Hindlimb muscle (tissue), 1 donor: ENCODE measurements at regions not wholly inside any gene's neighbourhood (a gene's known extent, or its start where the extent isn't known, plus 50 kb on each side); places are given as distances from the start of the nearest gene placed in this dataset.
"Not testable (repeated sequence)": the region's sequence is repeated elsewhere in the genome, so short reads cannot be mapped to it uniquely, and the experiment has no call there.

ENCODE experiments used
- DNase-seq: peaks from one replicate; pipeline ENCODE4 v3.0.0-alpha.2; 2013

DNA sequence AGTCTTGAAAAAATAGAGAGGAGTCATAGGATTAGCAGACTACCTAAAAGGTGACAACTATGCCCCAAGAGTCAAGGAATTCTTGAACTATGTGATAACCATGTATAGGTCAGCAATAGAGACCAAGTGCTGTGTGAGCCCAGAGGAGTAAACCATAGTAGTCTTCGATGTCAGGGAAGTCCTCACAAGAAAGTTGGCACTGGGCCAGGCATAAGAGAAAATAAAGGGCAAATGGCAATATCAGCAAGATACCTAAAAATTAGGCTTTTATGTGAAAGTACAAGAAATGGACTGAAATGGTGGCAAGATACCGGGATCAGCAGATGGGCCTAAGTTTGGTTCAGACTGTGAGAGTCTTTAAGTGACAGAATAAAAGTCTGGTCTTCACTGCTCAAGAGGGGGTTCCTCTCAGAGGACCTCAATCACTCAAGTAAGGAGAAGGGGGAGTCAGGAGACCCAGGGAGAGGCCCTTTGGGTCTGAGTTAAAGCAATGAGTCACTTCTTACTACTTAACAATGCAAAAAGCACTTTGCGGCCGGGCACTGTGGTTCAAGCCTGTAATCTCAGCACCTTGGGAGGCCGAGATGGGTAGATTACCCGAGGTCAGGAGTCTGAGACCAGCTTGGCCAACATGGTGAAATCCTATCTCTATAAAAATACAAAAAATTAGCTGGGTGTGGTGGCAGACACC is 95.0 kb downstream of the TEX35 start:
- no peak for DNase-seq

DNA sequence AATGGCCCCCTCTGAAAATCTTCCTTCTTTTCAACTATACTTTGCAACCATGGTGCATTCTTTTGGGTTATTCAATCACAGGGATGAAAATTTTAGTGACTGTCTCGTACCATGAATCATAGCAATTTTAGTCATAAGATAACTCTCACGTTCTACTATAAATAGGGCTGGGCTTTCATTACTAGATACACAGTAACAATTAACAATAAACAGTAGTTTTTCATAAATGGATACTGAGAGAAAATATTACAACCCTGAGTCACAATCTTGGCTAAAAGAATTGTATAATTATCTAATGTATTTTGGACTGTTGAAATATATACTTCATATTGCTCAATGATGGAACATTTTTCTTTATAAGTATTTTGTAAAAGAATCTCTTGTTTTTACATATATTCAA is 96.1 kb downstream of the TEX35 start:
- DNase-seq, result no peak

DNA sequence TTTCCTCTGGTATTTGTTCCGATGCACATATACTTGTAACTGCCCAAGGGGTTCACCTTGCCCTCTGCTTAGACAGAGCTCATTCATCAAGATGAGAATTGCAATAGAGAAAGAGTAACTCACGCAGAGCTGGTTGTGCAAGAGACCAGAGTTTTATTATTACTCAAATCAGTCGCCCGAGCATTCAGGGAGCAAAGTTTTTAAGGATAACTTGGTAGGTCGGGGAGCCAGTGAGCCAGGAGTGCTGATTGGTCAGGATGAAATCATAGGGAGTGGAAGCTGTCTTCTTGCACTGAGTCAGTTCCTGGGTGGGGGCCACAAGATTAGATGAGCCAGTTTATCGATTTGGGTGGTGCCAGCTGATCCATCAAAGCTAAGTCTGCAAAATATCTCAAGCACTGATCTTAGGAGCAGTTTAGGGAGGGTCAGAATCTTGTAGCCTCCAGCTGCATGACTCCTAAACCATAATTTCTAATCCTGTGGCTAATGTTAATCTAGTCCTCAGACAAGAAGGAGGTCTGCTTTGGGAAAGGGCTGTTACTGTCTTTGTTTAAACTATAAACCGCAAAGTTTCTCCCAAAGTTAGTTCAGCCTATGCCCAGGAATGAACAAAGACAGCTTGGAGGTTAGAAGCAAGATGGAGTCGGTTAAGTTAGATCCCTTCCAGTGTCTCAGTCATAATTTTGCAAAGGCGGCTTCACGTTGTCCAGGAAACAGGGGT is 97.9 kb downstream of the TEX35 start:
- DNase-seq, result not testable (repeated sequence)

DNA sequence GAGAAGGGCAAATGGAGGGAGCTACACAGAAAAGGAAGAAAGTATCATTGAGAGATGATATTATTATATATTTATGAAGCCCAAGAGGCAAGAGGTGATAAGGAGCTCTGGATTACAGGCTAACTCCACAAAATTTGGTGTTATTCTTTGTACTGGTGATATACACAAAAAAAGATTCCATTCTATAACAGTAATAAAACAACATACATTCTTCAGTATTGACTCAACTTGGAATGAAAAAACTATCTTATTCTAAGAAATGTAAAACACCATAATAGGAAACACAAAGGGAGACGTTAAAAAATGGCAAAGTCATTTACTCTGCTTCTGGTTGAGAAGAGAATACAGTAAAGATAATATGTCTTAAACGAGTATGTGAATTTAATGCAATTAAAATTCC is 99.4 kb downstream of the TEX35 start:
- DNase-seq, result no peak

DNA sequence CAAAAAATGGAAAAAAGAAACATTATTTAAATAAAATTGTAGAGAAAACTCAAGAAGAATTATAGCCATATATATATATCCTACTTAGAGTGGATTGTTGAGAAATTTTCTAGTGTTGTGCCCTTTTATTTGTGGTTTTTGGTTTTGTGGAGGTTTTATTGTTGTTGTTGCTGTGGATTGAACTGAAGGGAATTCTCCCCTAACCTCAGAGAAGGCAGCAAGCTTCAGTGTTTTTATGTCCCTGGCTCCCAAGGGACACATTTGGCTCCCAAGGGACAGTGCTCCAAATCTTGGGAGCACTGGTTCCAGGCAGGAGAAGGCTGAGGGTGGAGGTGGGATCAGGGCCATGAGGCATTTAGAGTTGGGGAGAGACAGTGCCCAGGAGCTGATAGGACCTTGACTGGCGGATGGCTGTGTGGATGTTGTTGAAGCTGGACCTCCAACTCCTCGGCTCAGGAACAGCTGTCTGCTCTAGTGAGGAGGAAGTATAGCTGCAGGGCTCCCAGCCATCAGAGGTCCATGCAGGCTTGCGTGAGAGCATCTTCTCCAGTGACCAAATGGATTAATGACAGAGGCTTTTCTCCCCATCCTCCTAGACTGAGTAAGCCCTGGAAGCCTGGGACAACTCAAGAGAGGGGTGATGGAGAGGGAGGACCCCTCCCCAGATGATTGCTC is 100.5 kb downstream of the TEX35 start:
- DNase-seq, result no peak

DNA sequence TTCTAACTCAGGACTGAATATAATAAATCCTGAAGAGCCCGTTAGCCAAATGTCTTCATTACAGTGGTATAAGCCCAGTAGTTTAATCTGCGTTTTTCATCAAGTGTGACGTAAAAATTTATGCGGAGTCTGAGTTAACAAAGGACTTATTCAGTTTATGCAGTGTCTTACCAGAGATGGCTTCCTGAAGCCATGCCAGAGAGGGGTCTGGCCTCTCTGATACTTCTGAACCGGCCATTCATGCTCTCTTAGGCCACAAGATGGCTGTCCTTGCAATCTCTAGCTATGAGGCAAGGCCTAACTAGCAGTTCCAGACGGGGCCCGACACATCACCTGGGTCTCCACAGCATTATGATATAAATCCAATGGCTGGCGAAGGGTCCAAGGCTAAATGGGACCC is 101.4 kb downstream of the TEX35 start:
- no peak for DNase-seq

DNA sequence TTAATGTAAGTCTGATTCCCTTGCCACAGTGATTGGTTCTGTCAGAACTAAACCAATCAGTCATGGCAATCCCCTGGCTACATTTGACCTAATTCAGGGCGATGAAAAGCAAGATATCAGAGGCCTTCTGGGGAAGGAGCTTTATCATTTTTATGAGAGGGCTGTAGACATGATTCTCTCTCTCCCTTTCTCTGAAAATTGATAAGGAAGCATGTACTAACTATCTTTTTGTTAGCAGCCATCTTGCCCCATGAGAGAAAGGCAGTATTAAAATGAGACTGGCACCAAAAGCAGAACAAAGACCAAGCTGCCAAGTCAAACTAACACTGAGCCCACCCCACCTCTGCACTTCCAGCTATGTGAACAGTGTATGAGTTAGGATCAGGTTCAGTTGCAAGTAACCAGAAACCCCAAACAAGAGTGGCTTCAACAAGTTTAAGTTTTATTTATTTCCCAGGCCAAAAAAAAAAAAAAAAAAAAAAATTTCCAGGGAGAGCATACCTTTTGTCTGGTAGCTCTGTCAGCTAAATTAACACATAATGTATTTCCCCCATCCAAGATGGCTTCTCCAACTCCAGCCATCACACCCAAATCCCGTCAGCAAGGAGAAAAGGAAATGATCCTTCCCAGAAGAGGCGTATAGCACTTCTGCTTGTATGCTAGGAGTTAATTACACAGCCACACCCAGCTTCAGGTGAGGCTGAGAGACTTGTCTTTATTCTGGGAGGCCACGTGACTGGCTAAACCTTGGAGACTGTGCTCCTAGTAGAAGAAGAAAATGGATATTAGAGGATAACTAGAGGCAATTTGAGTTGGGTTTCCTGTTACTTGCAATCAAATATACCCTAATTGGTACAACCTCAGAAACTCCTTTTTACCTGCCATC is 105.8 kb upstream of the RALGPS2 start:
- DNase-seq, result no peak

DNA sequence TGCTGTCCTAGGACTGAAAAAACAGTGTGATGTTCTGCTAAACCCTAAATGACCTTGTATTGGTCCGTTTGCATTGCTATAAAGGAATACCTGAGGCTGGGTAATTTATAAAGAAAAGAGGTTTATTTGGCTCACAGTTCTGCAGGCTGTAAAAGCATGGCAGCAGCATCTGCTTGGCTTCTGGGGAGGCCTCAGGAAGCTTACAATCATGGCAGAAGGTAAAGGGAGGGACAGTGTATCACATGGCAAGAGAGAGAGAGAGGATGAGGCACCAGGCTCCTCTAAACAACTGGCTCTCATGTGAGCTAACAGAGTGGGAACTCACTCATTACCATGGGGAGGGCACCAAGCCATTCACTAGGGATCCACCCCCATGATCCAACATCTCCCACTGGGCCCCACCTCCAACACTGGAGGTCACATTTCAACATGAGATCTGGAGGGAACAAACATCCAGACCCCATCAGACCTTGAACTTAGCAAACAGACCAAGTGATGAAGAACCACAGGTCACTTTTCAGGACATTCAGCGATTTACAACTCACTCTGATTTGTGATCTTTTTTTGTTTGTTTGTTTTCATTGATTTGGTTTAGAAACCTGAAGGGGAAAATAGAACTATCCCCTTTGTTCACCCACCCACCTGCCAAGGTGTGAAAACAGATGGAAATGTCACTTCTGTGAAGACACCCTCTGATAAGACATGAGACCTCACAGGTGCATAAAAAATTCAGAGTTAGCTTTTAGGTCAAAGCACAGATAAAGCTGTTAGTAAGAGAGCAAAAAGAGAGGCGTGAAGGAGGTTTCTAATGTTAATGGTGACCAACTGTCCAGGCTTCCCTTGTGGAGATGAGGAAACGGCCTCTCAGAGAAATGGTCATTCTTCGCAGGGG is 104.2 kb upstream of the RALGPS2 start:
- DNase-seq, result no peak

DNA sequence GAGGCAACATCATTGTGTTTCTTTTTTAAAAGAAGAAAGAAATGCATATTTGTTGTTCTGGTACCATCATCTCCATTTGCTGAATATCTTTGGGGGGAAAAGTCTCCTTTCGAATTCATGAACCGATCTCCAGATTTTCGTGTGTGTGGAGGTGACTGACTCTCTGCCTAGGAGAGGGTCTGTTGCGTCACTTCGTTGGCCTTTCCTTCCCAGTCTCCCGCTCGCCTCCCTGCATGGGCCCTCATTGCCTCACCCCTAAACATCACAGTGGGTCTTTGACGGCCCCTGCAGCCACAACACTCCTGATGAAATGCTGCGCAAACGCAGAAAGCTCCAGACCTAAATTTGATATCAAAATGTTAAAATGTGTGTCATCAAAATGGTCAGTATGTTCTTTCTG is 103.2 kb upstream of the RALGPS2 start:
- DNase-seq, result no peak

DNA sequence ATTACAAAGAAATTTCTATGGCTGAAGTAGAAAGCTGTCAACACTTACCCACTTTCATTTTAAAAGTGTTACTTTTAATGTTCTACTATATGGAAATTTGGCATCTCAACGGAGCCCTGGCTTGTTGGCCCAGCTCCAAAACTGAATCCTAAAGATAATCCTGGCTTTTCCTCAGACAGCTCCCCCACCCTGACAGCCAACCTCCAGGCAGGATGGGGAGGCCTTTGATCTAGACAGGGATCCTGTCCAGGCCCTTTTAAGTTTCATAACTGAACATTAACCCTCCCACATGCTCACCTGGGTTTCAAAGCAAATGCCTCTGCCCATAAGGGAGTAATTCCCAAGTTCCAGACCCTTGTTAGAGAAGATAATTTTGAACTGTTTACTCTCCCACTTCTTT is 99.3 kb upstream of the RALGPS2 start:
- no peak for DNase-seq

DNA sequence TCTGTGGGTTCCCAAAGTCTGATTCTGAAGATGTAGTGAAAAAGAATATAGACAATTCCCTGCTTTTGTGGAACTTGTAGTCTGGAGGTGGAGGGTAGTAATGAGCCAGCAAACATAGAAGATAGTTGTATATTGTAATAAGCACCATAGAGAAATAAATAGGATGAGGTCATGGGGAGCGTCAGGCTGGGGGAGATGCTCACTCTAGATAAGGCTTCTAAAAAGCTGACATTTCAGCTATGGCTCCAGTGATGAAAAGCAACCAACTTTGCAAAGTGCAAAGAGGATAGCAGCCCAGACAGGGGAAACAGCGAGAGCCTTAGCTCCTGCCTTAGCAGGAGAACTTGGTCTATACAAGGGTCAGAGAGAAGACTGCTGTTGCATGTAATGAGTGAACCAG is 98.0 kb upstream of the RALGPS2 start:
- no peak for DNase-seq

DNA sequence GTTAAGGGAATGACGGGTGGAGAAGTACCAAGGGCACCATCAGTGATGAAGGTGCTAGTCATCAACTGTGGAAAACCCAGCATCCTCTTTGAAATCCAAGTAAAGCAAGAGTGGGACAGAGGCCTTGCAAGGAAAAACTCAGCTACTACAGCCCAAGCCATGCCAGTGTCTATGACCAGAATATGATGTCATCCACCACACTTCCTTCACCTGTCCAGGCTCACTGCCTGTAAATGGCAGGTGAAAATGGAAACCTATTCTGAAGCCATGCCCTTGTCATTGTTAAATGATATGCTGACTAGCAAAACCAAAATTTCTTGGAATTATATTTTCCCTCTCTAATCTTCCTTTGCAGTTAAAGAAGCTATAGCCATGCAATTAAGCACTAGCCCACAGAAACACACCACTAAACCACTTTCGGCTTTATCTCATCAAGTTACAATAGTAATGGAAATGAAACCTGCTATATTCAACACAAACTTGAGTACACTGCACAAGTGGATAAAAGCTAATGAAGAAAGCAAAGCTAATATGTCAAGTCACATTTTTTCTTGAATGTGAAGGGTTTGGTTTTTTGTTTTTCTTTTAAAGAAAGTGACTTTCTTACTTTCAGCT is 96.3 kb upstream of the RALGPS2 start:
- DNase-seq, result no peak

DNA sequence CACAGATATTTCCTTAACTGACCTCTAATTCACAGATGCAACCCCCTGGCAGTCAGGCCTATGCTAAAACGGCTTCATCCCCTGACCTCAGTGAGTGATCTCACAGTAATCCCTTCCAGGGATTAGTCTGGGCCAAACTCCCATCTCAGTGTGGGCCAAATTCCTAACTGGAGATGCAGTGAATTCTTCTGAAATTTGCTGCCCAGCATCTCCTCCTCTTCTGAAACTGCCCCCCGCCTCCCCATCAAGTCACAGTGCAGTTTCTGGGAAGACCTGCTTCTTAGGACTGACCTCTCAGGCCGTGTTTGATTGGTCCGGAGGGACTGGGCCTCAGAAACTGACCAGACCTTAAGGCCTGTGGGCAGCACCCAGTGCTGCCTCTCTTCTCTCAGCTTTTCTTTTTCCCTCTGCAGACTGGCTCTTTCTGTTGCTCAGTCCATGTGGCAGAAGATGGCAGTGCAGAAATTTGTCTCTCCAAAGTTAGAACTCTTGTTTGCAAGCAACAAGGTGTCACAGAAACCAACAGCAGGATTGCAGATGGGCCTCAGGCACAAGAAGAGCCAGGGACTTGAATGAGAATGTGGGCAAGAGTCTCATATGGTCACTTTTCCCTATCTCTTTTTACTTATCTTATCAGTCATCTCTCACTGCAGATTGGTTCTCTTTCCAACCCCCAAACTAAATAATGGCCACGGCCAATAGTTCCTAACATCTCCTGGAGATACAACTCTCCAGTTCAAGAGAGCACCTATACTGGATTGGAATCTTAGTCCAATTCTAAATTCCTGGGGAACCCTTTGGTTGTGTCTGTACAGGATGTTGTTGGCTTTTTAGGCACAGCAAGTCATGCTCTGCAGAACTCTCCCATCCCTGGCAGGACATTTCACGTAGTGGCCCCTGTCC is 95.5 kb upstream of the RALGPS2 start:
- peak; percentile 62 for DNase-seq

DNA sequence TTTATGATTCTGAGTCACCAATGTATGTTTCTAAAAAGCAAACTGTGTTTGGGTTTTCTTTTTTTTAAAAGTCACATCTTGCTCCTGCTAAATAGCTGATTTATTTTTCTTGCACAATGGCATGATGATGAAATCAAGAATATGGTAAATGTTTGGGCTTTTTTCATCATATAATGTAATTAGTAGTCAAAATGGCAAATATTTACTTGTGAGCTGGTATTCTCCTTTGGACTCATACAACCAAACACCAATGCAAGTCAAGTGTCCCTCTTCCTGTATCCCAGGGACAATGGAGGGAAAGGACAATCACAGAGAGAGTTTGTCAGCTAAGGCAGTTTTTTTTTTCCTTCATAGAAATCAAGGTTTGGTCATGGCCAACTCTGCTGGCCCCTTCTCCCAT is 94.6 kb upstream of the RALGPS2 start:
- DNase-seq, result no peak

DNA sequence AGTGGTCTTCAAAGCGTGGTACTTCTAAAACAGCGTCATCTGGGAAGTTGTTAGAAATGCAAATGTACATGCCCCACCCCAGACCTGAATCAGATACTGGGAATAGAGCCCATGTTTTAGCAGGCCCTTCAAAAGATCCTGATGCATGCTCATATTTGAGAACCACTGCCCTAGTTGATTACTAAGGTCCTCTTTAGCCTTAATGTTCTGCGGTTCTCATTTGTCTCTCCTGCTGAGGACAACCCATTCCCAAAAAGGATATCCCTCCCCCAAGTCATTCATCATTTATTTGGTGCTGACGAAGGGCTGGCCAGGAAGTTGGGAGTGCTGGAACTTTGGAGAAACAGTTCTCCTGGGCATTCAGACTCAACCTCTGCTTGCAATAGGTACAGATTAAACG is 92.4 kb upstream of the RALGPS2 start:
- DNase-seq, result no peak

DNA sequence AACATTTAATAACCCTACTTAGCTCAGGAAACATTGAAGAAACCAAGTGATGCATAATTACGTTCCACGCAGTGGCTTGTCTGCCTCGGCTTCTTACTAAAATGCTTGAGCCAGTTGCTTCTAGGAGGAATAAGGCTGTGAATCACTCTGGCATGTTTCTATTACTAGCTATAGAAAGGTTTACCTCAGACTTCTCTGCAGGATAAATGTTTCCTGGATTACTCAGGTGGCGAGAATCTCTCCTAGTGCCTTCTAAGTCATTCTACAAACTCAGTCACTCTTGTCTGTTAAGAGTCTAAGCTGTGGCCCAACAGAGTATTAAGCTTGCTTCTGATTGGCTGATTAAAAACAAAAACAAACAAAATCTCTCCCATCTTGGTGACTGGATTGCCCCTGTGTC is 92.0 kb upstream of the RALGPS2 start:
- no peak for DNase-seq

DNA sequence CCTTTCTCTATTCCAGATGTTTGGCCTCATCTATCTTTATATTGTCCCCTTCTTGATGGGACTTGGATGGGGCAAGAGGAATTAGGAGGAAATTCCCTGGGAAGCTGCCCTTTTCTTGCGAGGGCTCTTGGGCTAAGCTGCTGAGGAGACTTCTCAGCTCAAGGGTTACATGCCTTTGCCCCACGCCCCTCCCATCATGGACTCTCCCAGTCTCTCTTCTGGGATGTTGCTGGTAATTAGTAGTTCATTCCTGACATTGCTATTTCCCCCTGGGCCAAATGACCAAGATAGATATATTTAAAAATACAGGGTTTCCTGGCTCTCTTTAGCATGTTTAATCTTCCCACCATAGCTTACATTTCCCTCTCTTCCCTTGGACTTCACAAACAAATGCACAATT is 90.6 kb upstream of the RALGPS2 start:
- DNase-seq, result no peak

DNA sequence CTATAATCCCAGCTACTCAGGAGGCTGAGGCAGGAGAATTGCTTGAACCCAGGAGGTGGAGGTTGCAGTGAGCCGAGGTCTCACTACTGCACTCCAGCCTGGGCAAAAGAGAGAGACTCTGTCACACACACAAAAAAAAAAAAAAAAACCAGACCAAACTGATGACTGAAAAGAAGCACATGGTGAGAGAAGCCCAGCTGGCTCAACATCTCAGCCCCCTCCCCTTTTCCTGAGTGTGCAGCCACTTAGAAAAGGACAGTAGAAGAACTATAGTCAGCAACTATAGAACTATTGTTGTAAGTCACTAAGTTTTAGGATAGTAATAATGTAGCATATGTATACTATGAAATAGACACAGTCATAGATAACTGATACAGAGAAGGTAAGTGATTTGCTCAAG is 87.2 kb upstream of the RALGPS2 start:
- DNase-seq, result no peak

DNA sequence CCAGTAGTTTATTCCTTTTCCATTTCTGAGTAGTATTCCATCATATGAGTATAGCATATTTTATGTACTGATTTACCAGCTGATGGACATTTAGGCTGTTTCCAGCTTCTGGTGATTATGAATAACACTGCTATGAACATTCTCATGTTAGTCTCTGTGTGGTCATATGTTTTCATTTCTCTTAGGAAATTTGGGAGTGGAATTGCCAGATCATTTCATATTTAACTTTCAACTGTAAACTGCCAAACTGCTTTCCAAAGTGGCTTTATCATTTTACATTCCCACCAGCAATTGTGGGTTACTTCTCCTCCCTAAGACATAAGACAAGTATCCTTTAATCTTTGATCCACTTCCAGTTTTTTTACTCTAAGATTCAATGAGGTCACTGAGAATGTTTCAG is 85.7 kb upstream of the RALGPS2 start:
- DNase-seq, result no peak

DNA sequence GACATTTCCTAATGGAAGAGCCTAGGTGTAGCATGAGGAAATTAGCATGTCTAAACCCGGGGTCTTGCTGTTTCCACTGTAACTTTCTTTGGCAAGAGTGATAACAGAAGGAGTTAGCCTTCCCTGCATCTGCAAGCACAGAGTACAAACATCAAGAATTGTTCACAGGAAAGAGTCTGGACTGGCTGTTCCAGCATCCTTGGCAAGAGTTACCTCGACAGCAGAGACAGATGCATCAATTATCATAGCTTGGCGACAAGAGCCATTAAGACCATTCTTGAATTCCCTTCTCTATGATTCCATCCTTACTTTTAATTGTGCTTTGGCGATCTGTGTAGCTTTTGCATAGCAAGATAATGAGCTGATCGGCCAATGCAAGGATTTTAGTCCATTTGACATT is 82.8 kb upstream of the RALGPS2 start:
- DNase-seq, result no peak
